Tibial nerve (tissue), 4 donors: ENCODE measurements at regions not wholly inside any gene's neighbourhood (a gene's known extent, or its start where the extent isn't known, plus 50 kb on each side); places are given as distances from the start of the nearest gene placed in this dataset.

Experiments
- DNase-seq, 2 donors: peaks; one replicate each; pipeline ENCODE4 v3.0.0-alpha.2; 2019; ENCODE audit warnings: low spot score in 2 of 2
- H3K27ac ChIP-seq, 4 donors: fragments of 200-600 bp; sonication (generic) in 3 of 4; one replicate each; pipeline ENCODE4 v1.5.1; 2017 to 2019; ENCODE audit warnings: mild to moderate bottlenecking in 1 of 4
- H3K27me3 ChIP-seq, 2 donors: fragments of 200-600 bp; sonication (generic) in 1 of 2; one replicate each; pipeline versions ENCODE4 v1.5.1 to v1.6.0; 2017 to 2019
- H3K36me3 ChIP-seq, 3 donors: fragments of 200-600 bp; sonication (generic); one replicate each; pipeline ENCODE4 v1.5.1; 2018 to 2019
- H3K4me1 ChIP-seq, 4 donors: fragments of 200-600 bp; sonication (generic) in 3 of 4; one replicate each; pipeline ENCODE4 v1.5.1; 2017 to 2019
- H3K4me3 ChIP-seq, 4 donors: fragments of 200-600 bp; sonication (generic) in 3 of 4; one replicate each; pipeline ENCODE4 v1.5.1; 2017 to 2019; ENCODE audit warnings: mild to moderate bottlenecking in 1 of 4, moderate library complexity in 1 of 4
- H3K9me3 ChIP-seq, 4 donors: fragments of 200-600 bp; sonication (generic) in 3 of 4; one replicate each; pipeline ENCODE4 v1.5.1; 2017 to 2019
- CTCF ChIP-seq, 5 experiments: fragments of 200-600 bp in 3 of 5; fragments of 450-650 bp in 2 of 5; sonication (generic) in 3 of 5; IDR thresholded peaks; one replicate each; pipeline ENCODE4 v1.5.1; 2016 to 2019; ENCODE audit warnings: antibody characterized with exemption in 5 of 5, mild to moderate bottlenecking in 3 of 5, moderate library complexity in 2 of 5
- EP300 ChIP-seq, 2 donors: sonication (generic); formaldehyde crosslinking; IDR thresholded peaks; one replicate each; pipeline ENCODE4 v1.6.1; 2017; ENCODE audit warnings: antibody characterized with exemption in 2 of 2, mild to moderate bottlenecking in 1 of 2
- POLR2A ChIP-seq, 2 donors: fragments of 450-650 bp; IDR thresholded peaks; one replicate each; pipeline ENCODE4 v1.6.1; 2017; ENCODE audit warnings: antibody characterized with exemption in 2 of 2, mild to moderate bottlenecking in 2 of 2, moderate library complexity in 2 of 2
- WGBS, 2 donors: methylation state at CpG; one replicate each; pipeline ENCODE4 v1.1.5; 2018; 5-methylcytosine and 5-hydroxymethylcytosine counted together

GRCh38 chr16:35192993-35193392 lies 1733.6 kb downstream of the TP53TG3F start:
- 81 to 85% methylated on average over 4 of the region's 4 CpGs for WGBS, 2 donors
- DNase-seq: no peak
- Histone ChIP-seq H3K36me3 (no peaks in the 10 kb centered on the region), H3K27ac (no peak overlapping the region), H3K9me3 (peaks cover 0 to 28% (median 0%) of the 10 kb centered on the region in 4 donors), H3K4me1 (no peaks in the 10 kb centered on the region), H3K27me3 (no peaks in the 10 kb centered on the region), H3K4me3 (no peak overlapping the region)
- no peak for TF ChIP-seq EP300 (IDR thresholded peaks at IDR 0.05)
- TF ChIP-seq POLR2A (IDR thresholded peaks at IDR 0.05): no peak
- TF ChIP-seq CTCF (IDR thresholded peaks at IDR 0.05): no peak

GRCh38 chr16:35193956-35194355 lies 1734.5 kb downstream of the TP53TG3F start:
- H3K36me3 ChIP-seq: no peaks in the 10 kb centered on the region
- H3K4me3 ChIP-seq: no peak overlapping the region
- no peak overlapping the region for H3K27ac ChIP-seq
- WGBS, 2 donors: 61 to 62% methylated on average over 3 of the region's 3 CpGs
- H3K9me3 ChIP-seq: peaks cover 0 to 21% (median 0%) of the 10 kb centered on the region in 4 donors
- H3K27me3 ChIP-seq: no peaks in the 10 kb centered on the region
- H3K4me1 ChIP-seq: no peaks in the 10 kb centered on the region
- no peak for TF ChIP-seq EP300 (IDR thresholded peaks at IDR 0.05)
- no peak for TF ChIP-seq CTCF (IDR thresholded peaks at IDR 0.05)
- no peak for TF ChIP-seq POLR2A (IDR thresholded peaks at IDR 0.05)
- DNase-seq: no peak

GRCh38 chr16:35194681-35195080 lies 1735.3 kb downstream of the TP53TG3F start:
- peaks cover 0 to 21% (median 0%) of the 10 kb centered on the region in 4 donors for H3K9me3 ChIP-seq
- no peaks in the 10 kb centered on the region for H3K27me3 ChIP-seq
- no peak overlapping the region for H3K27ac ChIP-seq
- no peak overlapping the region for H3K4me3 ChIP-seq
- H3K4me1 ChIP-seq: no peaks in the 10 kb centered on the region
- TF ChIP-seq POLR2A (IDR thresholded peaks at IDR 0.05) (no peak), CTCF (IDR thresholded peaks at IDR 0.05) (no peak), EP300 (IDR thresholded peaks at IDR 0.05) (no peak)
- no peaks in the 10 kb centered on the region for H3K36me3 ChIP-seq
- 67 to 75% methylated on average over 5 of the region's 5 CpGs for WGBS, 2 donors
- DNase-seq: peak in 1 of 2 donors; percentile 0

GRCh38 chr16:35195173-35195863 lies 1735.9 kb downstream of the TP53TG3F start:
- no peaks in the 10 kb centered on the region for H3K36me3 ChIP-seq
- no peak for TF ChIP-seq POLR2A (IDR thresholded peaks at IDR 0.05)
- no peak for TF ChIP-seq CTCF (IDR thresholded peaks at IDR 0.05)
- TF ChIP-seq EP300 (IDR thresholded peaks at IDR 0.05): no peak
- no peaks in the 10 kb centered on the region for H3K27me3 ChIP-seq
- no peak overlapping the region for H3K27ac ChIP-seq
- H3K4me1 ChIP-seq: no peaks in the 10 kb centered on the region
- peak in 1 of 2 donors; percentile 2 for DNase-seq
- 68 to 71% methylated on average over 24 to 29 of the region's 29 CpGs for WGBS, 2 donors
- H3K9me3 ChIP-seq: peaks cover 0 to 21% (median 0%) of the 10 kb centered on the region in 4 donors
- no peak overlapping the region for H3K4me3 ChIP-seq

GRCh38 chr16:35195864-35196216 lies 1736.4 kb downstream of the TP53TG3F start:
- Histone ChIP-seq H3K4me1 (no peaks in the 10 kb centered on the region), H3K9me3 (peaks cover 0 to 21% (median 0%) of the 10 kb centered on the region in 4 donors), H3K27me3 (no peaks in the 10 kb centered on the region), H3K27ac (no peak overlapping the region), H3K36me3 (no peaks in the 10 kb centered on the region), H3K4me3 (no peak overlapping the region)
- DNase-seq: no peak
- WGBS, 2 donors: 83% methylated on average over 15 of the region's 15 CpGs
- TF ChIP-seq CTCF (IDR thresholded peaks at IDR 0.05): no peak
- TF ChIP-seq POLR2A (IDR thresholded peaks at IDR 0.05): no peak
- no peak for TF ChIP-seq EP300 (IDR thresholded peaks at IDR 0.05)
